ENCODE measurements at regions not wholly inside any gene's neighbourhood (a gene's known extent, or its start where the extent isn't known, plus 50 kb on each side); places are given as distances from the start of the nearest gene placed in this dataset.

GRCh38 chr1:59169703-59170102 is 127.2 kb upstream of the FGGY start:
- TF ChIP-seq TAF1 (IDR thresholded peaks at IDR 0.05; ENCODE audit: borderline replicate concordance, insufficient read depth, low read length) = no peak
- no peak for TF ChIP-seq POLR2AphosphoS5 (IDR thresholded peaks at IDR 0.05; ENCODE audit: low read depth, low read length)
- no peak for TF ChIP-seq REST (IDR thresholded peaks at IDR 0.05; ENCODE audit: insufficient read depth in 1 of 2, low read depth in 2 of 2, low read length in 2 of 2)

Data from PFSK-1 (cell line).